Hindlimb muscle (tissue), 1 donor: ENCODE measurements at regions not wholly inside any gene's neighbourhood (a gene's known extent, or its start where the extent isn't known, plus 50 kb on each side); places are given as distances from the start of the nearest gene placed in this dataset.
"Not testable (repeated sequence)": the region's sequence is repeated elsewhere in the genome, so short reads cannot be mapped to it uniquely, and the experiment has no call there.

Experiments
- DNase-seq: peaks from one replicate; pipeline ENCODE4 v3.0.0-alpha.2; 2013

- DNase-seq, result no peak
Observed at GRCh38 chr2:147603447-147603846, 241.4 kb upstream of the ACVR2A start.

- DNase-seq, result no peak
Observed at GRCh38 chr2:147600646-147601045, 244.2 kb upstream of the ACVR2A start.

- DNase-seq, result no peak
Observed at GRCh38 chr2:147600223-147600622, 244.6 kb upstream of the ACVR2A start.

GRCh38 chr2:147595200-147595599 lies 249.6 kb upstream of the ACVR2A start:
- no peak for DNase-seq

GRCh38 chr2:147594038-147594437 lies 250.8 kb upstream of the ACVR2A start:
- DNase-seq, result no peak

- DNase-seq, result not testable (repeated sequence)
Observed at GRCh38 chr2:147592784-147593183, 252.0 kb upstream of the ACVR2A start.

- no peak for DNase-seq
Observed at GRCh38 chr2:147589127-147589526, 255.7 kb upstream of the ACVR2A start.

- DNase-seq, result no peak
Observed at GRCh38 chr2:147588191-147588590, 256.6 kb upstream of the ACVR2A start.

GRCh38 chr2:147578529-147578928 lies 266.3 kb upstream of the ACVR2A start:
- no peak for DNase-seq

- DNase-seq, result no peak
Observed at GRCh38 chr2:147577998-147578380, 266.8 kb upstream of the ACVR2A start.

GRCh38 chr2:147577323-147577997 lies 267.4 kb upstream of the ACVR2A start:
- no peak for DNase-seq

- DNase-seq, result no peak
Observed at GRCh38 chr2:147575106-147575505, 269.7 kb upstream of the ACVR2A start.

- no peak for DNase-seq
Observed at GRCh38 chr2:147572622-147573021, 272.2 kb upstream of the ACVR2A start.

- DNase-seq, result no peak
Observed at GRCh38 chr2:147569426-147569825, 275.4 kb upstream of the ACVR2A start.

GRCh38 chr2:147568109-147568508 lies 276.7 kb upstream of the ACVR2A start:
- DNase-seq, result no peak

GRCh38 chr2:147567136-147567535 lies 277.7 kb upstream of the ACVR2A start:
- DNase-seq, result no peak

GRCh38 chr2:147560810-147561535 lies 283.9 kb upstream of the ACVR2A start:
- no peak for DNase-seq

GRCh38 chr2:147559070-147559725 lies 285.6 kb upstream of the ACVR2A start:
- no peak for DNase-seq

GRCh38 chr2:147558620-147559019 lies 286.2 kb upstream of the ACVR2A start:
- no peak for DNase-seq

GRCh38 chr2:147554521-147555107 lies 290.2 kb upstream of the ACVR2A start:
- DNase-seq, result no peak

GRCh38 chr2:147553775-147554271 lies 291.0 kb upstream of the ACVR2A start:
- DNase-seq, result no peak

- DNase-seq, result no peak
Observed at GRCh38 chr2:147550995-147551731, 293.7 kb upstream of the ACVR2A start.

- no peak for DNase-seq
Observed at GRCh38 chr2:147549054-147549453, 295.8 kb upstream of the ACVR2A start.
